ENCODE measurements at regions not wholly inside any gene's neighbourhood (a gene's known extent, or its start where the extent isn't known, plus 50 kb on each side); places are given as distances from the start of the nearest gene placed in this dataset.

GRCh38 chr16:74215249-74215648 is 81.4 kb upstream of the PSMD7 start:
- Histone ChIP-seq H3K9me3 (ENCODE audit: insufficient read depth, low read length) (no peaks in the 10 kb centered on the region), H3K79me2 (ENCODE audit: low read length) (no peaks in the 10 kb centered on the region), H3K4me3 (ENCODE audit: low read length) (no peak overlapping the region), H3K27me3 (ENCODE audit: low read depth, low read length) (0 out of 2 replicates have a peak, but pooled peaks cover 3% of the 10 kb centered on the region), H3K9ac (ENCODE audit: low read length) (no peak overlapping the region), H3K4me2 (ENCODE audit: low read length) (no peak overlapping the region), H2AFZ (ENCODE audit: low read depth, low read length) (no peak overlapping the region), H3K4me1 (ENCODE audit: low read length) (peaks cover 7% of the 10 kb centered on the region), H3K27ac (ENCODE audit: low read length) (no peak overlapping the region), H4K20me1 (ENCODE audit: insufficient read depth, low read length) (no peaks in the 10 kb centered on the region), H3K36me3 (replicated peaks; ENCODE audit: low read depth, low read length) (no peaks in the 10 kb centered on the region)
- TF ChIP-seq CTCF (IDR thresholded peaks at IDR 0.05; ENCODE audit: low read depth, low read length) (no peak), EZH2phosphoT487 (IDR thresholded peaks at IDR 0.05; ENCODE audit: low read depth) (no peak)

- H3K4me3 ChIP-seq (ENCODE audit: low read length) = no peak overlapping the region
- H3K9ac ChIP-seq (ENCODE audit: low read length) = no peak overlapping the region
- H2AFZ ChIP-seq (ENCODE audit: low read depth, low read length) = no peak overlapping the region
- no peaks in the 10 kb centered on the region for H3K36me3 ChIP-seq (replicated peaks; ENCODE audit: low read depth, low read length)
- TF ChIP-seq EZH2phosphoT487 (IDR thresholded peaks at IDR 0.05; ENCODE audit: low read depth) = no peak
- TF ChIP-seq CTCF (IDR thresholded peaks at IDR 0.05; ENCODE audit: low read depth, low read length) = no peak
- no peaks in the 10 kb centered on the region for H3K79me2 ChIP-seq (ENCODE audit: low read length)
- H3K27me3 ChIP-seq (ENCODE audit: low read depth, low read length) = 0 out of 2 replicates have a peak, but pooled peaks cover 3% of the 10 kb centered on the region
- H3K27ac ChIP-seq (ENCODE audit: low read length) = no peak overlapping the region
- no peaks in the 10 kb centered on the region for H4K20me1 ChIP-seq (ENCODE audit: insufficient read depth, low read length)
- no peaks in the 10 kb centered on the region for H3K9me3 ChIP-seq (ENCODE audit: insufficient read depth, low read length)
- no peak overlapping the region for H3K4me2 ChIP-seq (ENCODE audit: low read length)
- peaks cover 7% of the 10 kb centered on the region for H3K4me1 ChIP-seq (ENCODE audit: low read length)
These were observed 83.2 kb upstream of the PSMD7 start for GRCh38 chr16:74213372-74213771.

GRCh38 chr16:74210245-74210644 is 86.4 kb upstream of the PSMD7 start:
- Histone ChIP-seq H3K4me3 (ENCODE audit: low read length) (no peak overlapping the region), H4K20me1 (ENCODE audit: insufficient read depth, low read length) (no peaks in the 10 kb centered on the region), H3K9me3 (ENCODE audit: insufficient read depth, low read length) (no peaks in the 10 kb centered on the region), H3K79me2 (ENCODE audit: low read length) (no peaks in the 10 kb centered on the region), H3K27me3 (ENCODE audit: low read depth, low read length) (0 out of 2 replicates have a peak, but pooled peaks cover 3% of the 10 kb centered on the region), H3K36me3 (replicated peaks; ENCODE audit: low read depth, low read length) (no peaks in the 10 kb centered on the region), H3K27ac (ENCODE audit: low read length) (no peak overlapping the region), H3K9ac (ENCODE audit: low read length) (no peak overlapping the region), H2AFZ (ENCODE audit: low read depth, low read length) (no peak overlapping the region), H3K4me1 (ENCODE audit: low read length) (peaks cover 7% of the 10 kb centered on the region), H3K4me2 (ENCODE audit: low read length) (no peak overlapping the region)
- no peak for TF ChIP-seq EZH2phosphoT487 (IDR thresholded peaks at IDR 0.05; ENCODE audit: low read depth)
- TF ChIP-seq CTCF (IDR thresholded peaks at IDR 0.05; ENCODE audit: low read depth, low read length) = no peak

- H4K20me1 ChIP-seq (ENCODE audit: insufficient read depth, low read length) = no peaks in the 10 kb centered on the region
- no peak for TF ChIP-seq CTCF (IDR thresholded peaks at IDR 0.05; ENCODE audit: low read depth, low read length)
- TF ChIP-seq EZH2phosphoT487 (IDR thresholded peaks at IDR 0.05; ENCODE audit: low read depth) = no peak
These were observed 94.6 kb upstream of the PSMD7 start for GRCh38 chr16:74202009-74202408.

More at GRCh38 chr16:74202009-74202408, 94.6 kb upstream of the PSMD7 start:
- Histone ChIP-seq H3K9ac (ENCODE audit: low read length) (no peak overlapping the region), H3K9me3 (ENCODE audit: insufficient read depth, low read length) (no peaks in the 10 kb centered on the region), H3K79me2 (ENCODE audit: low read length) (no peaks in the 10 kb centered on the region), H3K27ac (ENCODE audit: low read length) (no peak overlapping the region), H3K4me1 (ENCODE audit: low read length) (no peaks in the 10 kb centered on the region), H3K4me2 (ENCODE audit: low read length) (no peak overlapping the region), H3K36me3 (replicated peaks; ENCODE audit: low read depth, low read length) (no peaks in the 10 kb centered on the region), H3K4me3 (ENCODE audit: low read length) (no peak overlapping the region), H3K27me3 (ENCODE audit: low read depth, low read length) (0 out of 2 replicates have a peak, but pooled peaks cover 3% of the 10 kb centered on the region), H2AFZ (ENCODE audit: low read depth, low read length) (no peak overlapping the region)
